IMR-90 (cell line): ENCODE measurements at regions not wholly inside any gene's neighbourhood (a gene's known extent, or its start where the extent isn't known, plus 50 kb on each side); places are given as distances from the start of the nearest gene placed in this dataset.
A peak's percentile ranks its signal among the peaks of the same experiment; 100 is the strongest.

Source experiments
- ATAC-seq: fragments of 200-7000 bp; cut with Tn5 transposase; 2 replicates; pipeline ENCODE4 v1.9.1; 2020; ENCODE audit warnings: low read depth, mild to moderate bottlenecking, moderate library complexity
- BruUV-seq: library from RNA; stranded (reverse); fragments of 400-500 nt; replicated peaks from 2 replicates; lab custom pipeline; 2021; lab: Mats Ljungman, UMichigan
- CTCF ChIA-PET: fragments of 300-600 bp; formaldehyde crosslinking; extraction: SDS; loops from one replicate; lab custom pipeline; 2021; ENCODE audit warnings: antibody characterized with exemption; lab: Yijun Ruan, JAX
- POLR2A ChIA-PET: fragments of 300-600 bp; sonication (Branson Sonifier 250); formaldehyde crosslinking; loops from one replicate; lab custom pipeline; 2022; ENCODE audit warnings: antibody characterized with exemption; ENCODE audit not compliant: unreplicated experiment; lab: Charles Lee
- DNase-seq: peaks from one replicate; pipeline ENCODE4 v3.0.0; 2013
- H2AFZ ChIP-seq: replicated peaks from 2 replicates; pipeline ENCODE3; 2013; ENCODE audit warnings: low read length, mild to moderate bottlenecking; ENCODE audit not compliant: poor library complexity
- H2AK5ac ChIP-seq: 2 replicates; pipeline ENCODE4 v1.6.1; 2013; ENCODE audit warnings: low read depth, low read length, inconsistent platforms
- H2AK9ac ChIP-seq: replicated peaks from 2 replicates; pipeline ENCODE3; 2013; ENCODE audit warnings: mild to moderate bottlenecking, low read depth, low read length, moderate library complexity; ENCODE audit not compliant: poor library complexity
- H2BK120ac ChIP-seq: 2 replicates; pipeline ENCODE4 v1.6.1; 2013; ENCODE audit warnings: low read depth, low read length, inconsistent platforms
- H2BK15ac ChIP-seq: 3 replicates; pipeline ENCODE4 v1.6.1; 2013; ENCODE audit warnings: low read depth, low read length, inconsistent platforms
- H2BK20ac ChIP-seq: 2 replicates; pipeline ENCODE4 v1.6.1; 2013; ENCODE audit warnings: low read depth, mild to moderate bottlenecking, inconsistent platforms, low read length, moderate library complexity
- H2BK5ac ChIP-seq: 2 replicates; pipeline ENCODE4 v1.6.1; 2013; ENCODE audit warnings: mild to moderate bottlenecking, low read depth, low read length, inconsistent platforms; ENCODE audit not compliant: poor library complexity, severe bottlenecking
- H3K14ac ChIP-seq: replicated peaks from 2 replicates; pipeline ENCODE4 v1.6.1; 2013; ENCODE audit warnings: low read depth, low read length, inconsistent platforms
- H3K18ac ChIP-seq: 2 replicates; pipeline ENCODE4 v1.6.1; 2013; ENCODE audit warnings: low read depth, low read length, control low read depth
- H3K23ac ChIP-seq: 2 replicates; pipeline ENCODE4 v1.6.1; 2013; ENCODE audit warnings: low read depth, low read length, inconsistent platforms
- H3K27ac ChIP-seq: 2 replicates; pipeline ENCODE4 v1.5.1; 2013; ENCODE audit warnings: mild to moderate bottlenecking, control low read depth, low read length; ENCODE audit not compliant: insufficient read depth
- H3K27me3 ChIP-seq: 2 replicates; pipeline ENCODE4 v1.6.1; 2013; ENCODE audit warnings: low read length; ENCODE audit not compliant: control insufficient read depth, insufficient read depth
- H3K36me3 ChIP-seq: 2 replicates; pipeline ENCODE4 v1.6.1; 2013; ENCODE audit warnings: low read length, mixed read lengths; ENCODE audit not compliant: control insufficient read depth, insufficient read depth
- H3K4ac ChIP-seq: 2 replicates; pipeline ENCODE4 v1.6.1; 2013; ENCODE audit warnings: low read depth, low read length, inconsistent platforms
- H3K4me1 ChIP-seq: 2 replicates; pipeline ENCODE4 v1.6.1; 2013; ENCODE audit warnings: low read length, mixed read lengths; ENCODE audit not compliant: control insufficient read depth, insufficient read depth
- H3K4me2 ChIP-seq: 2 replicates; pipeline ENCODE4 v1.6.1; 2013; ENCODE audit warnings: low read depth, mild to moderate bottlenecking, control low read depth, low read length, moderate library complexity
- H3K4me3 ChIP-seq: 2 replicates; pipeline ENCODE4 v1.5.1; 2013; ENCODE audit warnings: low read depth, mild to moderate bottlenecking, control low read depth, low read length, moderate library complexity; ENCODE audit not compliant: insufficient read depth
- H3K56ac ChIP-seq: 2 replicates; pipeline ENCODE4 v1.6.1; 2013; ENCODE audit warnings: low read length, inconsistent platforms; ENCODE audit not compliant: insufficient read depth; ENCODE audit errors: extremely low read depth
- H3K79me1 ChIP-seq, 2 experiments: 2 replicates each; pipeline ENCODE4 v1.6.1; 2013; ENCODE audit warnings: low read length in 2 of 2, inconsistent platforms in 1 of 2, low read depth in 1 of 2
- H3K9ac ChIP-seq: 2 replicates; pipeline ENCODE4 v1.6.1; 2013; ENCODE audit warnings: low read depth, low read length, control low read depth
- H3K9me1 ChIP-seq: 2 replicates; pipeline ENCODE4 v1.6.1; 2013; ENCODE audit warnings: low read length, inconsistent platforms; ENCODE audit not compliant: insufficient read depth
- H3K9me3 ChIP-seq: 2 replicates; pipeline ENCODE4 v1.6.1; 2013; ENCODE audit warnings: low read length; ENCODE audit not compliant: control insufficient read depth, insufficient read depth
- H4K20me1 ChIP-seq: 2 replicates; pipeline ENCODE4 v1.6.1; 2013; ENCODE audit warnings: low read length, inconsistent platforms; ENCODE audit not compliant: insufficient read depth
- H4K5ac ChIP-seq: 2 replicates; pipeline ENCODE4 v1.6.1; 2013; ENCODE audit warnings: mild to moderate bottlenecking, low read depth, low read length, control low read depth
- H4K8ac ChIP-seq, 2 experiments: 2 replicates each; pipeline ENCODE4 v1.6.1; 2013; ENCODE audit warnings: low read depth in 2 of 2, low read length in 2 of 2, control low read depth in 1 of 2, inconsistent platforms in 1 of 2
- H4K91ac ChIP-seq: 2 replicates; pipeline ENCODE4 v1.6.1; 2013; ENCODE audit warnings: low read depth, low read length, inconsistent platforms; ENCODE audit not compliant: insufficient read depth
- CEBPB ChIP-seq: IDR thresholded peaks from 2 replicates; pipeline ENCODE4 v1.6.1; 2012; ENCODE audit warnings: low read depth, low read length, improper control_type of control experiment
- CHD1 ChIP-seq: IDR thresholded peaks from 2 replicates; pipeline ENCODE4 v1.6.1; 2012; ENCODE audit warnings: low read depth, low read length, improper control_type of control experiment
- CTCF ChIP-seq: conservative IDR thresholded peaks from 2 replicates; pipeline ENCODE4 v1.5.1; 2012; ENCODE audit warnings: mild to moderate bottlenecking, low read depth, low read length, improper control_type of control experiment
- ELK1 ChIP-seq: fragments of 150-350 bp; IDR thresholded peaks from 2 replicates; pipeline ENCODE4 v1.6.1; 2016; ENCODE audit warnings: low read depth, mild to moderate bottlenecking, low read length, moderate library complexity, borderline replicate concordance
- FOS ChIP-seq: fragments of 150-350 bp; IDR thresholded peaks from 2 replicates; pipeline ENCODE4 v1.6.1; 2016; ENCODE audit warnings: low read depth, low read length
- MAFK ChIP-seq: IDR thresholded peaks from 2 replicates; pipeline ENCODE4 v1.6.1; 2012; ENCODE audit warnings: low read depth, low read length, improper control_type of control experiment
- MAZ ChIP-seq: IDR thresholded peaks from 2 replicates; pipeline ENCODE4 v1.6.1; 2012; ENCODE audit warnings: low read depth, mild to moderate bottlenecking, low read length, improper control_type of control experiment, moderate library complexity, borderline replicate concordance
- MXI1 ChIP-seq: IDR thresholded peaks from 2 replicates; pipeline ENCODE4 v1.6.1; 2012; ENCODE audit warnings: low read depth, mild to moderate bottlenecking, low read length, moderate library complexity, borderline replicate concordance
- POLR2A ChIP-seq: IDR thresholded peaks from 2 replicates; pipeline ENCODE4 v1.6.1; 2012; ENCODE audit warnings: mild to moderate bottlenecking, low read depth, low read length
- RAD21 ChIP-seq: IDR thresholded peaks from 2 replicates; pipeline ENCODE4 v1.6.1; 2012; ENCODE audit warnings: low read length, improper control_type of control experiment
- RCOR1 ChIP-seq: IDR thresholded peaks from 2 replicates; pipeline ENCODE4 v1.6.1; 2012; ENCODE audit warnings: mild to moderate bottlenecking, low read length, improper control_type of control experiment; ENCODE audit not compliant: insufficient replicate concordance
- RFX5 ChIP-seq: IDR thresholded peaks from 2 replicates; pipeline ENCODE4 v1.8.0; 2012; ENCODE audit warnings: low read depth, mild to moderate bottlenecking, low read length, moderate library complexity
- SMC3 ChIP-seq: fragments of 150-350 bp; IDR thresholded peaks from 2 replicates; pipeline ENCODE4 v1.6.1; 2016; ENCODE audit warnings: low read depth, mild to moderate bottlenecking, antibody characterized with exemption, low read length, moderate library complexity
- USF2 ChIP-seq: fragments of 150-350 bp; IDR thresholded peaks from 2 replicates; pipeline ENCODE4 v1.6.1; 2017; ENCODE audit warnings: mild to moderate bottlenecking, antibody characterized with exemption, low read length, low read depth
- WGBS, 2 experiments: methylation state at CpG; one replicate each; pipeline versions ENCODE4 v1.1.5 to v1.1.7; 2013; ENCODE audit warnings: missing lambda C conversion rate in 2 of 2; ENCODE audit not compliant: insufficient read length in 1 of 2; ENCODE audit errors: extremely low coverage in 2 of 2; 5-methylcytosine and 5-hydroxymethylcytosine counted together
- dilution Hi-C: fragments of 300-500 bp; cut with HindIII; formaldehyde crosslinking; loops from one replicate; pipeline ENCODE4 v1.14.3; 2018; ENCODE audit warnings: low sequenced_read_pairs; ENCODE audit not compliant: unreplicated experiment
- in situ Hi-C: fragments of 300-500 bp; cut with MboI; formaldehyde crosslinking; loops from 3 replicates; pipeline ENCODE4 v1.14.3; 2019; ENCODE audit warnings: low sequenced_read_pairs, inconsistent platforms, mixed read lengths
- intact Hi-C: fragments of 100-400 bp; cut with micrococcal nuclease; formaldehyde crosslinking; loops from 2 replicates; pipeline ENCODE4 v1.10.0; 2022

GRCh38 chr5:135263022-135263668, 135.9 kb downstream of the MACROH2A1 start:
- peak overlapping the region; percentile 79 for H3K14ac ChIP-seq
- 0 out of 2 replicates have a peak, but pooled peaks cover 2% of the 10 kb centered on the region for H3K9me3 ChIP-seq
- TF ChIP-seq MXI1 (no peak), RAD21 (no peak), RCOR1 (no peak), CTCF (no peak), MAFK (no peak), USF2 (no peak), MAZ (no peak), CEBPB (no peak), SMC3 (no peak), RFX5 (no peak), CHD1 (no peak), ELK1 (no peak), POLR2A (no peak), FOS (no peak)
- peaks cover 7% of the 10 kb centered on the region for H3K9me1 ChIP-seq
- no peaks in the 10 kb centered on the region for H3K36me3 ChIP-seq
- peaks cover 0 to 18% of the 10 kb centered on the region in 2 experiments; a peak in 2 of 4 replicates for H3K79me1 ChIP-seq
- 100% methylated on average over 1 of the region's 17 CpGs; no CpG with 5 or more reads in 1 of the 2 experiments for WGBS, 2 experiments
- peak overlapping the region; percentile 53 for H4K91ac ChIP-seq
- no peak overlapping the region for H2AFZ ChIP-seq
- peak overlapping the region; percentile 3; the same call in 1 of the 2 replicates for H3K27ac ChIP-seq
- intact Hi-C loops: loop anchor here (5.0 kb wide), 1 partner anchor 231 kb away; the partner anchor contains the start of gene PITX1
- peak overlapping the region; percentile 47 to 92; a peak in 3 of 4 replicates for H4K8ac ChIP-seq
- H3K4me1 ChIP-seq: peaks cover 26% of the 10 kb centered on the region
- ChIA-PET CTCF (interaction anchor here (1.4 to 2.2 kb wide), 2 partner anchors 16 to 55 kb away, joined by 4 to 9 read pairs; no protein-coding TSS in a partner anchor), POLR2A (no interaction called here)
- no peaks in the 10 kb centered on the region for H4K20me1 ChIP-seq
- peak overlapping the region; percentile 29; the same call in 1 of the 2 replicates for H3K23ac ChIP-seq
- ATAC-seq: no peak
- peak overlapping the region; percentile 10; the same call in 1 of the 2 replicates for H3K18ac ChIP-seq
- no peak overlapping the region for H3K9ac ChIP-seq
- peak overlapping the region; percentile 77; the same call in 1 of the 3 replicates for H2BK15ac ChIP-seq
- in situ Hi-C loops: no loop called here
- no peak overlapping the region for H3K56ac ChIP-seq
- peak overlapping the region; percentile 96 for H2AK5ac ChIP-seq
- DNase-seq: no peak
- H2AK9ac ChIP-seq: no peak overlapping the region
- H3K4ac ChIP-seq: peak overlapping the region; percentile 85
- no peaks in the 10 kb centered on the region for H3K27me3 ChIP-seq
- H3K4me3 ChIP-seq: no peak overlapping the region
- peak overlapping the region; percentile 1; the same call in 1 of the 2 replicates for H4K5ac ChIP-seq
- dilution Hi-C loops: no loop called here
- no TSS peak for BruUV-seq
- no peak overlapping the region for H3K4me2 ChIP-seq
- H2BK20ac ChIP-seq: peak overlapping the region; percentile 35; the same call in 1 of the 2 replicates
- H2BK5ac ChIP-seq: peak overlapping the region; percentile 17
- peak overlapping the region; percentile 78 for H2BK120ac ChIP-seq
